GM23338 (cell line): ENCODE measurements at regions not wholly inside any gene's neighbourhood (a gene's known extent, or its start where the extent isn't known, plus 50 kb on each side); places are given as distances from the start of the nearest gene placed in this dataset.

Experiments used
- ATAC-seq: fragments of 200-7000 bp; cut with Tn5 transposase; 3 replicates; pipeline ENCODE4 v1.9.1; 2020
- DNase-seq: peaks from one replicate; pipeline ENCODE4 v3.0.0-alpha.2; 2015; ENCODE audit warnings: low spot score
- H2AFZ ChIP-seq: fragments of 200-600 bp; sonication (generic); 2 replicates; pipeline ENCODE4 v1.8.0; 2016; ENCODE audit warnings: antibody characterized with exemption, mild to moderate bottlenecking, moderate library complexity
- H3F3A ChIP-seq: fragments of 200-600 bp; sonication (generic); replicated peaks from 2 replicates; pipeline ENCODE4 v1.8.0; 2017; ENCODE audit warnings: antibody characterized with exemption, mixed run types, low read depth
- H3K27ac ChIP-seq: fragments of 200-600 bp; sonication (generic); 2 replicates; pipeline ENCODE4 v1.6.1; 2016; ENCODE audit warnings: low read depth
- H3K27me3 ChIP-seq: fragments of 200-600 bp; sonication (generic); 2 replicates; pipeline ENCODE4 v1.8.0; 2016; ENCODE audit warnings: mild to moderate bottlenecking, mixed run types, moderate library complexity; ENCODE audit not compliant: insufficient read depth
- H3K36me3 ChIP-seq: fragments of 200-600 bp; sonication (generic); 2 replicates; pipeline ENCODE4 v1.8.0; 2016; ENCODE audit warnings: mild to moderate bottlenecking; ENCODE audit not compliant: insufficient read depth
- H3K4me1 ChIP-seq: fragments of 200-600 bp; sonication (generic); 2 replicates; pipeline ENCODE4 v1.8.0; 2016; ENCODE audit warnings: mild to moderate bottlenecking, moderate library complexity; ENCODE audit not compliant: insufficient read depth
- H3K4me2 ChIP-seq: fragments of 200-600 bp; sonication (generic); 2 replicates; pipeline ENCODE4 v1.7.1; 2017; ENCODE audit warnings: mixed run types
- H3K4me3 ChIP-seq: fragments of 200-600 bp; sonication (generic); 2 replicates; pipeline ENCODE4 v1.6.1; 2016; ENCODE audit warnings: mixed run types
- H3K79me2 ChIP-seq: fragments of 200-600 bp; sonication (generic); replicated peaks from 2 replicates; pipeline ENCODE4 v1.8.0; 2017; ENCODE audit warnings: mild to moderate bottlenecking; ENCODE audit not compliant: insufficient read depth
- H3K9me2 ChIP-seq: fragments of 200-600 bp; sonication (generic); 2 replicates; pipeline ENCODE4 v1.8.0; 2017; ENCODE audit not compliant: insufficient read depth
- H4K20me1 ChIP-seq: fragments of 200-600 bp; sonication (generic); replicated peaks from 2 replicates; pipeline ENCODE4 v1.8.0; 2017; ENCODE audit warnings: mild to moderate bottlenecking; ENCODE audit not compliant: insufficient read depth
- H3K27ac Mint-ChIP-seq: 2 replicates; pipeline ENCODE4 v1.8.0; 2020; ENCODE audit warnings: inconsistent platforms, mild to moderate bottlenecking, moderate library complexity, mixed read lengths
- H3K27me3 Mint-ChIP-seq: 3 replicates; pipeline ENCODE4 v1.8.0; 2022; ENCODE audit warnings: low read depth, mild to moderate bottlenecking, moderate library complexity, mixed read lengths, inconsistent platforms; ENCODE audit not compliant: insufficient read depth, poor library complexity
- H3K36me3 Mint-ChIP-seq: 3 replicates; pipeline ENCODE4 v1.8.0; 2021; ENCODE audit warnings: low read depth, mild to moderate bottlenecking, inconsistent platforms, moderate library complexity, mixed read lengths
- H3K4me1 Mint-ChIP-seq: 3 replicates; pipeline ENCODE4 v1.8.0; 2020; ENCODE audit warnings: mild to moderate bottlenecking, inconsistent platforms, mixed read lengths
- H3K4me3 Mint-ChIP-seq: 3 replicates; pipeline ENCODE4 v1.8.0; 2021; ENCODE audit warnings: moderate library complexity, mild to moderate bottlenecking, inconsistent platforms, mixed read lengths
- H3K9me3 Mint-ChIP-seq: 3 replicates; pipeline ENCODE4 v1.8.0; 2020; ENCODE audit warnings: moderate library complexity, mild to moderate bottlenecking, inconsistent platforms, mixed read lengths
- CREB1 ChIP-seq: fragments of 250-450 bp; sonication (Bioruptor Pico); IDR thresholded peaks from 2 replicates; pipeline ENCODE4 v1.5.0; 2020; ENCODE audit warnings: low read depth, mild to moderate bottlenecking, moderate library complexity
- EZH2 ChIP-seq: fragments of 200-600 bp; sonication (generic); IDR thresholded peaks from one replicate; pipeline ENCODE4 v1.8.0; 2017; ENCODE audit warnings: antibody characterized with exemption, mild to moderate bottlenecking, low read depth; ENCODE audit not compliant: unreplicated experiment
- EZH2phosphoT487 ChIP-seq: fragments of 200-600 bp; sonication (generic); IDR thresholded peaks from one replicate; pipeline ENCODE4 v1.8.1; 2018; ENCODE audit warnings: antibody characterized with exemption; ENCODE audit not compliant: unreplicated experiment
- JUNB ChIP-seq: IDR thresholded peaks from one replicate; pipeline ENCODE4 v1.6.1; 2016; ENCODE audit warnings: antibody characterized with exemption; ENCODE audit not compliant: unreplicated experiment
- NANOG ChIP-seq: IDR thresholded peaks from 2 replicates; pipeline ENCODE4 v1.6.1; 2016; ENCODE audit warnings: antibody characterized with exemption, borderline replicate concordance
- POLR2AphosphoS5 ChIP-seq: IDR thresholded peaks from 2 replicates; pipeline ENCODE4 v1.6.1; 2016; ENCODE audit warnings: antibody characterized with exemption, low read depth
- REST ChIP-seq: IDR thresholded peaks from one replicate; pipeline ENCODE4 v1.6.1; 2018; ENCODE audit warnings: antibody characterized with exemption; ENCODE audit not compliant: unreplicated experiment
- STAT1 ChIP-seq: IDR thresholded peaks from one replicate; pipeline ENCODE4 v1.6.1; 2016; ENCODE audit warnings: antibody characterized with exemption; ENCODE audit not compliant: unreplicated experiment
- ZNF114 ChIP-seq: fragments of 250-450 bp; sonication (Bioruptor Pico); IDR thresholded peaks from 2 replicates; pipeline ENCODE4 v1.5.0; 2020; ENCODE audit warnings: mild to moderate bottlenecking, moderate library complexity
- ZNF331 ChIP-seq: fragments of 250-450 bp; sonication (Bioruptor Pico); IDR thresholded peaks from 2 replicates; pipeline ENCODE4 v1.5.0; 2020; ENCODE audit warnings: low read depth, mild to moderate bottlenecking, moderate library complexity
- ZNF462 ChIP-seq: fragments of 250-450 bp; sonication (Bioruptor Pico); IDR thresholded peaks from 2 replicates; pipeline ENCODE4 v1.5.0; 2020; ENCODE audit warnings: mild to moderate bottlenecking, moderate library complexity
- TF ChIP-seq, protein P1 (sequence below), 2 experiments: fragments of 200-600 bp in 1 of 2; sonication (generic) in 1 of 2; conservative IDR thresholded peaks; 2 replicates each; pipeline versions ENCODE4 v1.5.1 to v1.6.1; 2016 to 2017; ENCODE audit warnings: antibody characterized with exemption in 2 of 2, low read depth in 2 of 2, mild to moderate bottlenecking in 2 of 2, moderate library complexity in 1 of 2

- Mint-ChIP-seq H3K36me3 (peaks cover 34% of the 10 kb centered on the region), H3K4me1 (peaks cover 22% of the 10 kb centered on the region; the same call in 2 of the 3 replicates), H3K9me3 (peaks cover 31% of the 10 kb centered on the region), H3K27me3 (peaks cover 3% of the 10 kb centered on the region), H3K4me3 (no peak overlapping the region), H3K27ac (no peak overlapping the region)
- Histone ChIP-seq H3F3A (no peaks in the 10 kb centered on the region), H3K9me2 (no peaks in the 10 kb centered on the region), H3K4me3 (no peak overlapping the region), H3K4me1 (0 out of 2 replicates have a peak, but pooled peaks cover 8% of the 10 kb centered on the region), H3K79me2 (no peaks in the 10 kb centered on the region), H2AFZ (no peak overlapping the region), H4K20me1 (no peaks in the 10 kb centered on the region), H3K36me3 (peaks cover 5% of the 10 kb centered on the region; the same call in 1 of the 2 replicates), H3K4me2 (no peak overlapping the region), H3K27me3 (no peaks in the 10 kb centered on the region), H3K27ac (no peak overlapping the region)
- ATAC-seq, result no peak
- no peak for TF ChIP-seq POLR2AphosphoS5
- DNase-seq, result no peak
Measured at GRCh38 chr4:160362478-160362877, 1259.6 kb downstream of the RAPGEF2 start.

DNA sequence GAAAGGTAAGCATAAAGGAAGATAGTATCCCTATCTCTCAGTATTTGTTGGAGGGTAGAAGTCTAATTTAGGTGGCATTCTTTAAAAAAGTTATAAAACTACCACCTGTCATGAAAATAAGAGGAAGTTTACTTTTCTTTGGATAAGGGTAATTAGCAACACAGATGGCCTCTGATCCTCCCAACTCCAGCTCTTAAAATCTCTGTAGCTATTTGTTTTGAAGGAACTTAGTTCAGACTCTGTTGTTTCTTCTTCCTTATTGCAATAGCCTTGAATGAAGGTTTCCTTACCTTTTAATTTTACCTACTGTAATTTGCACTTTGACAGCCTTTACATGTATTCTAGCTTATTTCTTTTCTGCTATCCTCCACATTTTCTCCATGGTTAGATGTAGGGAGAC lies 1261.3 kb downstream of the RAPGEF2 start:
- no peak overlapping the region for H3K27ac Mint-ChIP-seq
- peaks cover 3% of the 10 kb centered on the region for H3K27me3 Mint-ChIP-seq
- ATAC-seq, result no peak
- no peak for TF ChIP-seq JUNB
- no peak for TF ChIP-seq POLR2AphosphoS5
- TF ChIP-seq REST, result no peak
- TF ChIP-seq EZH2phosphoT487, result no peak
- TF ChIP-seq, protein P1, sequence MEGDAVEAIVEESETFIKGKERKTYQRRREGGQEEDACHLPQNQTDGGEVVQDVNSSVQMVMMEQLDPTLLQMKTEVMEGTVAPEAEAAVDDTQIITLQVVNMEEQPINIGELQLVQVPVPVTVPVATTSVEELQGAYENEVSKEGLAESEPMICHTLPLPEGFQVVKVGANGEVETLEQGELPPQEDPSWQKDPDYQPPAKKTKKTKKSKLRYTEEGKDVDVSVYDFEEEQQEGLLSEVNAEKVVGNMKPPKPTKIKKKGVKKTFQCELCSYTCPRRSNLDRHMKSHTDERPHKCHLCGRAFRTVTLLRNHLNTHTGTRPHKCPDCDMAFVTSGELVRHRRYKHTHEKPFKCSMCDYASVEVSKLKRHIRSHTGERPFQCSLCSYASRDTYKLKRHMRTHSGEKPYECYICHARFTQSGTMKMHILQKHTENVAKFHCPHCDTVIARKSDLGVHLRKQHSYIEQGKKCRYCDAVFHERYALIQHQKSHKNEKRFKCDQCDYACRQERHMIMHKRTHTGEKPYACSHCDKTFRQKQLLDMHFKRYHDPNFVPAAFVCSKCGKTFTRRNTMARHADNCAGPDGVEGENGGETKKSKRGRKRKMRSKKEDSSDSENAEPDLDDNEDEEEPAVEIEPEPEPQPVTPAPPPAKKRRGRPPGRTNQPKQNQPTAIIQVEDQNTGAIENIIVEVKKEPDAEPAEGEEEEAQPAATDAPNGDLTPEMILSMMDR (conservative IDR thresholded peaks at IDR 0.05; ENCODE audit: low read depth in 2 of 2), result no peak
- TF ChIP-seq STAT1, result no peak
- no peak for TF ChIP-seq ZNF114 (CRISPR knock-in tag)
- TF ChIP-seq ZNF331 (CRISPR knock-in tag), result no peak
- no peak for TF ChIP-seq CREB1 (CRISPR knock-in tag)
- no peak for TF ChIP-seq NANOG
- TF ChIP-seq ZNF462 (CRISPR knock-in tag), result no peak
- no peak for TF ChIP-seq EZH2

More for the DNA sequence above, 1261.3 kb downstream of the RAPGEF2 start:
- Histone ChIP-seq H4K20me1 (no peaks in the 10 kb centered on the region), H3F3A (no peaks in the 10 kb centered on the region), H3K36me3 (peaks cover 5% of the 10 kb centered on the region; the same call in 1 of the 2 replicates), H3K4me3 (no peak overlapping the region), H3K4me1 (0 out of 2 replicates have a peak, but pooled peaks cover 7% of the 10 kb centered on the region), H3K4me2 (no peak overlapping the region), H3K79me2 (no peaks in the 10 kb centered on the region), H3K27me3 (no peaks in the 10 kb centered on the region), H3K27ac (no peak overlapping the region), H3K9me2 (no peaks in the 10 kb centered on the region), H2AFZ (no peak overlapping the region)
- DNase-seq, result no peak
- Mint-ChIP-seq H3K9me3 (peaks cover 31% of the 10 kb centered on the region), H3K36me3 (peaks cover 34% of the 10 kb centered on the region), H3K4me3 (no peak overlapping the region), H3K4me1 (peaks cover 12% of the 10 kb centered on the region; the same call in 2 of the 3 replicates)
